C4-2B (cell line): ENCODE measurements at regions not wholly inside any gene's neighbourhood (a gene's known extent, or its start where the extent isn't known, plus 50 kb on each side); places are given as distances from the start of the nearest gene placed in this dataset.

Experiments used
- ZFX ChIP-seq: fragments of 450-650 bp; IDR thresholded peaks from 2 replicates; pipeline ENCODE4 v1.6.1; 2017
- TF ChIP-seq, protein P1 (sequence below): fragments of 450-650 bp; conservative IDR thresholded peaks from 2 replicates; pipeline ENCODE4 v1.5.1; 2017; ENCODE audit warnings: mild to moderate bottlenecking

DNA sequence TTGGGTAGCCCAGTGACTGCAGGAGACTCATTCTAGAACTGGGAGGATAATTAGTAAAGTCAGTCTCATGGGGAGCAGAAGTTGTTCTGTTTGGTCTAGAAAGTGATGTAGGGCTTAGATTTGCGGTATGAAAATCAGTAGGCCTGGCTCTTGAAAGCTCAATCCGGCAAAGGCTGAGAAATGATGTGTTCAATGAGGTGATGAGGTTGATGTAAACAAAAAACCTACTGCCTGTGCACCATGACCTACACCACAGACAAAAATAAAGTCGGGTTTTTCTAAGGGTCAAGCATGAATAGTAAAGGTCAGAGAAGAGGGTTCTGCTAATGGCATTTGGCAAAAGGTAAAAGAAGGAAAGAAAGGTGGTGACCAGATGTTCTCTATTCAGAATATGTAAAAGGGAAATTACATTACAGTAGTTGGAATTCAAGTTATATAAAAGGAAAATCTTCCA is 80.8 kb upstream of the COL5A2 start:
- TF ChIP-seq, protein P1, sequence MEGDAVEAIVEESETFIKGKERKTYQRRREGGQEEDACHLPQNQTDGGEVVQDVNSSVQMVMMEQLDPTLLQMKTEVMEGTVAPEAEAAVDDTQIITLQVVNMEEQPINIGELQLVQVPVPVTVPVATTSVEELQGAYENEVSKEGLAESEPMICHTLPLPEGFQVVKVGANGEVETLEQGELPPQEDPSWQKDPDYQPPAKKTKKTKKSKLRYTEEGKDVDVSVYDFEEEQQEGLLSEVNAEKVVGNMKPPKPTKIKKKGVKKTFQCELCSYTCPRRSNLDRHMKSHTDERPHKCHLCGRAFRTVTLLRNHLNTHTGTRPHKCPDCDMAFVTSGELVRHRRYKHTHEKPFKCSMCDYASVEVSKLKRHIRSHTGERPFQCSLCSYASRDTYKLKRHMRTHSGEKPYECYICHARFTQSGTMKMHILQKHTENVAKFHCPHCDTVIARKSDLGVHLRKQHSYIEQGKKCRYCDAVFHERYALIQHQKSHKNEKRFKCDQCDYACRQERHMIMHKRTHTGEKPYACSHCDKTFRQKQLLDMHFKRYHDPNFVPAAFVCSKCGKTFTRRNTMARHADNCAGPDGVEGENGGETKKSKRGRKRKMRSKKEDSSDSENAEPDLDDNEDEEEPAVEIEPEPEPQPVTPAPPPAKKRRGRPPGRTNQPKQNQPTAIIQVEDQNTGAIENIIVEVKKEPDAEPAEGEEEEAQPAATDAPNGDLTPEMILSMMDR: no peak
- TF ChIP-seq ZFX: no peak
